ENCODE measurements at regions not wholly inside any gene's neighbourhood (a gene's known extent, or its start where the extent isn't known, plus 50 kb on each side); places are given as distances from the start of the nearest gene placed in this dataset.

DNA sequence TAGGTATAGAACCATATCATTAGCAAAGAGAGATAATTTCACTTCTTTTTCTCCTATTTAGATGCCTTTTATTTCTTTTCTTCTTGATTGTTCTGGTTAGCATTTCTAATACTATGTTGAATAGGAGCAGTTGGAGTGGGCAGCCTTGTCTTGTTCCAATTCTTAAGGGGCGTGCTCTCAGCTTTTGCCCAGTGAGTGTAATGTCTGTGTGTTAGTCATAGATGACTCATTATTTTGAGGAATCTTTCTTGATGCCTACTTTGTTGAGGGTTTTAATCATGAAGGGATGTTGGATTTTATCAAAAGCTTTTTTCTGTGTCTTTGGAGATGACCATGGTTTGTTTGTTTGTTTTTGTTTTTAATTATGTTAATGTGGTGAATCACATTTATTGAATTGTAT lies 1453.1 kb upstream of the SLC39A10 start:
- H2BK20ac ChIP-seq (ENCODE audit: low read length), result no peak overlapping the region
- no peak overlapping the region for H3K18ac ChIP-seq (ENCODE audit: extremely low read depth, low read length)
- no peaks in the 10 kb centered on the region for H3K79me1 ChIP-seq (ENCODE audit: low read depth, low read length)
- no peaks in the 10 kb centered on the region for H3K23me2 ChIP-seq (ENCODE audit: low read depth, low read length)
- no peak overlapping the region for H3K14ac ChIP-seq (ENCODE audit: insufficient read length)
- WGBS, 2 experiments (ENCODE audit: extremely low coverage in 1 of 2, insufficient coverage in 1 of 2, insufficient read length in 1 of 2, insufficient replicate concordance in 2 of 2, low coverage in 1 of 2, low lambda C conversion rate in 2 of 2, missing lambda C conversion rate in 1 of 2), result 100% methylated on average over 1 of the region's 1 CpG; no CpG with 5 or more reads in 1 of the 2 experiments
- no peaks in the 10 kb centered on the region for H4K20me1 ChIP-seq (replicated peaks in 1 of 2; ENCODE audit: control insufficient read depth in 1 of 2, insufficient read depth in 2 of 2, low read length in 2 of 2)
- no peak overlapping the region for H3K4me2 ChIP-seq (ENCODE audit: insufficient read depth in 1 of 2, low read depth in 2 of 2, low read length in 2 of 2)
- H3K23ac ChIP-seq (ENCODE audit: insufficient read length), result no peak overlapping the region
- ChIA-PET CTCF (ENCODE audit: partially characterized antibody) (interaction anchor here (0.6 kb wide), 1 partner anchor 18 kb away, joined by 3 read pairs; no protein-coding TSS in a partner anchor), POLR2A (ENCODE audit: partially characterized antibody) (no interaction called here)
- H2AFZ ChIP-seq (ENCODE audit: low read length), result no peak overlapping the region
- no peaks in the 10 kb centered on the region for H3K4me1 ChIP-seq (replicated peaks in 1 of 4; ENCODE audit: control insufficient read depth in 3 of 4, insufficient read depth in 4 of 4, low read length in 3 of 4)
- H4K5ac ChIP-seq (ENCODE audit: insufficient read length, low read depth, low read length), result no peak overlapping the region
- no peak for FAIRE-seq
- no peak overlapping the region for H2BK15ac ChIP-seq (ENCODE audit: low read length)
- no peaks in the 10 kb centered on the region for H3K36me3 ChIP-seq (ENCODE audit: control insufficient read depth in 2 of 4, insufficient read depth in 4 of 4, low read length in 3 of 4)
- H3K27me3 ChIP-seq (replicated peaks in 1 of 4; ENCODE audit: control insufficient read depth in 3 of 4, extremely low read depth in 1 of 4, insufficient read depth in 3 of 4, low read length in 3 of 4), result no peaks in the 10 kb centered on the region
- no peak for DNase-seq (ENCODE audit: low read depth in 1 of 2, low spot score in 2 of 2)
- H3K56ac ChIP-seq (replicated peaks; ENCODE audit: insufficient read length, low read depth, low read length), result no peak overlapping the region
- H3K27ac ChIP-seq (ENCODE audit: low read depth, low read length), result no peak overlapping the region
- no peak overlapping the region for H2AK5ac ChIP-seq (ENCODE audit: low read depth, low read length)
- no peak overlapping the region for H3K4me3 ChIP-seq (ENCODE audit: extremely low read depth in 1 of 4, insufficient read depth in 2 of 4, low read depth in 3 of 4, low read length in 4 of 4)
- no peak overlapping the region for H2BK5ac ChIP-seq (ENCODE audit: low read depth, low read length)
- H4K8ac ChIP-seq (ENCODE audit: extremely low read depth, insufficient read depth, low read length), result no peak overlapping the region
- TF ChIP-seq MAFK (IDR thresholded peaks at IDR 0.05; ENCODE audit: low read depth, low read length), result no peak
- no peak for TF ChIP-seq SP4 (IDR thresholded peaks at IDR 0.05; ENCODE audit: low read length)
- TF ChIP-seq, protein P1, sequence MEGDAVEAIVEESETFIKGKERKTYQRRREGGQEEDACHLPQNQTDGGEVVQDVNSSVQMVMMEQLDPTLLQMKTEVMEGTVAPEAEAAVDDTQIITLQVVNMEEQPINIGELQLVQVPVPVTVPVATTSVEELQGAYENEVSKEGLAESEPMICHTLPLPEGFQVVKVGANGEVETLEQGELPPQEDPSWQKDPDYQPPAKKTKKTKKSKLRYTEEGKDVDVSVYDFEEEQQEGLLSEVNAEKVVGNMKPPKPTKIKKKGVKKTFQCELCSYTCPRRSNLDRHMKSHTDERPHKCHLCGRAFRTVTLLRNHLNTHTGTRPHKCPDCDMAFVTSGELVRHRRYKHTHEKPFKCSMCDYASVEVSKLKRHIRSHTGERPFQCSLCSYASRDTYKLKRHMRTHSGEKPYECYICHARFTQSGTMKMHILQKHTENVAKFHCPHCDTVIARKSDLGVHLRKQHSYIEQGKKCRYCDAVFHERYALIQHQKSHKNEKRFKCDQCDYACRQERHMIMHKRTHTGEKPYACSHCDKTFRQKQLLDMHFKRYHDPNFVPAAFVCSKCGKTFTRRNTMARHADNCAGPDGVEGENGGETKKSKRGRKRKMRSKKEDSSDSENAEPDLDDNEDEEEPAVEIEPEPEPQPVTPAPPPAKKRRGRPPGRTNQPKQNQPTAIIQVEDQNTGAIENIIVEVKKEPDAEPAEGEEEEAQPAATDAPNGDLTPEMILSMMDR (IDR thresholded peaks at IDR 0.05; ENCODE audit: control extremely low read depth in 1 of 3, insufficient read depth in 1 of 3, low read depth in 1 of 3, low read length in 3 of 3), result no peak
- no peak for TF ChIP-seq TEAD4 (IDR thresholded peaks at IDR 0.05; ENCODE audit: low read depth, low read length)
- no peak for TF ChIP-seq TAF1 (IDR thresholded peaks at IDR 0.05; ENCODE audit: low read depth, low read length)
- no peak for TF ChIP-seq BCL11A (IDR thresholded peaks at IDR 0.05; ENCODE audit: low read depth in 2 of 2, low read length in 2 of 2)
- TF ChIP-seq CEBPB (IDR thresholded peaks at IDR 0.05; ENCODE audit: low read depth, low read length), result no peak
- no peak for TF ChIP-seq CBX8 (IDR thresholded peaks at IDR 0.05; ENCODE audit: borderline replicate concordance, low read depth, low read length)
- no peak for TF ChIP-seq CBX5 (IDR thresholded peaks at IDR 0.05; ENCODE audit: low read depth, low read length)
- H3K9ac ChIP-seq (replicated peaks in 1 of 4; ENCODE audit: extremely low read depth in 1 of 4, low read depth in 3 of 4, low read length in 3 of 4), result no peak overlapping the region
- H2BK120ac ChIP-seq (replicated peaks; ENCODE audit: low read depth, low read length), result no peak overlapping the region
- H3K4ac ChIP-seq (replicated peaks; ENCODE audit: insufficient read length, low read depth, low read length), result no peak overlapping the region
- H4K91ac ChIP-seq (replicated peaks; ENCODE audit: insufficient read length, low read length), result no peak overlapping the region
- H3K79me2 ChIP-seq (ENCODE audit: control insufficient read depth in 1 of 2, insufficient read depth in 2 of 2, low read length in 2 of 2), result no peaks in the 10 kb centered on the region
- H3K9me3 ChIP-seq (ENCODE audit: insufficient read depth in 2 of 2, low read depth in 1 of 2, low read length in 1 of 2), result no peaks in the 10 kb centered on the region
- no peak overlapping the region for H2BK12ac ChIP-seq (ENCODE audit: low read depth, low read length)
